Activated CD4-positive, alpha-beta T cell treated with anti-CD3 and anti-CD28 coated beads, Interleukin-2, amount 50 U/mL, for 4 hours (primary cell): ENCODE measurements at regions not wholly inside any gene's neighbourhood (a gene's known extent, or its start where the extent isn't known, plus 50 kb on each side); places are given as distances from the start of the nearest gene placed in this dataset.

ENCODE experiments used
- DNase-seq, 2 experiments: peaks; one replicate each; pipeline ENCODE4 v3.0.0-alpha.2; 2020

GRCh38 chr12:111173391-111173790 is 195.5 kb downstream of the PHETA1 start:
- no peak for DNase-seq

- DNase-seq = no peak
Observed at GRCh38 chr12:111172786-111173185, 196.1 kb downstream of the PHETA1 start.

- no peak for DNase-seq
Observed at GRCh38 chr12:111171832-111172231, 197.1 kb downstream of the PHETA1 start.

GRCh38 chr12:111171345-111171744 is 197.6 kb downstream of the PHETA1 start:
- no peak for DNase-seq

GRCh38 chr12:111170543-111170942 is 198.4 kb downstream of the PHETA1 start:
- no peak for DNase-seq

- no peak for DNase-seq
Observed at GRCh38 chr12:111169456-111169855, 199.4 kb downstream of the PHETA1 start.

GRCh38 chr12:111169032-111169431 is 199.9 kb downstream of the PHETA1 start:
- no peak for DNase-seq

GRCh38 chr12:111168009-111168900 is 200.6 kb downstream of the PHETA1 start:
- no peak for DNase-seq

- no peak for DNase-seq
Observed at GRCh38 chr12:111166779-111167540, 201.9 kb downstream of the PHETA1 start.

GRCh38 chr12:111164833-111165525 is 203.9 kb downstream of the PHETA1 start:
- DNase-seq = no peak

- DNase-seq = no peak
Observed at GRCh38 chr12:111163422-111163821, 205.5 kb downstream of the PHETA1 start.

- DNase-seq = no peak
Observed at GRCh38 chr12:111161898-111162297, 207.0 kb downstream of the PHETA1 start.

- no peak for DNase-seq
Observed at GRCh38 chr12:111160350-111161241, 208.3 kb downstream of the PHETA1 start.

- no peak for DNase-seq
Observed at GRCh38 chr12:111158992-111159391, 209.9 kb downstream of the PHETA1 start.

GRCh38 chr12:111157486-111157885 is 211.4 kb downstream of the PHETA1 start:
- DNase-seq = no peak

- no peak for DNase-seq
Observed at GRCh38 chr12:111156304-111156703, 212.6 kb downstream of the PHETA1 start.

- no peak for DNase-seq
Observed at GRCh38 chr12:111155521-111155920, 213.4 kb downstream of the PHETA1 start.

- DNase-seq = no peak
Observed at GRCh38 chr12:111155020-111155419, 213.9 kb downstream of the PHETA1 start.

GRCh38 chr12:111154147-111154834 is 214.6 kb downstream of the PHETA1 start:
- DNase-seq = no peak

- no peak for DNase-seq
Observed at GRCh38 chr12:111152561-111152960, 216.3 kb downstream of the PHETA1 start.
